Fibroblast of lung (primary cell): ENCODE measurements at regions not wholly inside any gene's neighbourhood (a gene's known extent, or its start where the extent isn't known, plus 50 kb on each side); places are given as distances from the start of the nearest gene placed in this dataset.

Source experiments
- CTCF ChIP-seq, 2 donors: IDR thresholded peaks in 1 of 2; conservative IDR thresholded peaks in 1 of 2; 1 replicate in 1 of 2; 2 replicates in 1 of 2; pipeline ENCODE4 v1.5.1; 2011 to 2012; ENCODE audit warnings: low read length in 2 of 2, control low read depth in 1 of 2, inconsistent platforms in 1 of 2, low read depth in 1 of 2, mild to moderate bottlenecking in 1 of 2
- EZH2 ChIP-seq: IDR thresholded peaks from 2 replicates; pipeline ENCODE4 v1.5.1; 2012; ENCODE audit warnings: low read length, control low read depth, mild to moderate bottlenecking; ENCODE audit errors: missing control alignments

GRCh38 chr10:120014031-120014430 is 121.5 kb downstream of the SEC23IP start:
- no peak for TF ChIP-seq CTCF (conservative IDR thresholded peaks at IDR 0.05 in 1 of 2, IDR thresholded peaks at IDR 0.05 in 1 of 2; ENCODE audit: low read depth in 1 of 2, low read length in 2 of 2)
- no peak for TF ChIP-seq EZH2
